NCI-H510A (cell line): ENCODE measurements at regions not wholly inside any gene's neighbourhood (a gene's known extent, or its start where the extent isn't known, plus 50 kb on each side); places are given as distances from the start of the nearest gene placed in this dataset.

Source experiments
- DNase-seq: peaks from one replicate; lab custom pipeline; 2025; lab: John Stamatoyannopoulos, UW

DNA sequence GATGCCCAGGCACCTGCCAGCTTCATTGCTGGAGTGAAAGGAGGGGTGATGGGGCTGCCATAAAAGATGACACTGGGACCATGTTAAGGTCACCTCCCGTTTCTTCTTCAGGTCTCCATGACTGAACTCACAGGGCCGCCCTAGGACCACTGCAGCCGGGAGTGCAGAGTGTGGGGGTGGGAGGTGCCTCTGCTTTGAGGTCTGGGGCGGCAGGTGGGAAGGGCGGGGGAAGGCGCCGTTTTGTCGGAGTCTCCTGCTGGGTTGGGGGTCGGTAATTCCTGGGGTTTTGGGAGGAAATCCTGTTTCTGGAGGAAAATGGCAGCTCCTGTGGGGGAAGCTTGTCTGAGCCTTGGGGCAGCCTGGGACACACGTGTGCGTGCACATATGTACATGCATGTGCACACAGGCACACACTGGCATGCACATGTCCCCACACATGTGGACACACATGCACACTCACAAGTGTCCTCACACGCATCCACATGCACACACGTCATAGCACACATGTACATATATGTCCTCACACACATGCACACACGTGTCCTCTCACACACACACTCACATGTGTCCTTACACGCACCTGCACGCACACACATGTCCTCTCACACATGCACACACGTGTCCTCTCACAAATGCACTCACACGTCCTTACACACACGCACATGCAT lies 990.9 kb downstream of the BRD1 start:
- no peak for DNase-seq

DNA sequence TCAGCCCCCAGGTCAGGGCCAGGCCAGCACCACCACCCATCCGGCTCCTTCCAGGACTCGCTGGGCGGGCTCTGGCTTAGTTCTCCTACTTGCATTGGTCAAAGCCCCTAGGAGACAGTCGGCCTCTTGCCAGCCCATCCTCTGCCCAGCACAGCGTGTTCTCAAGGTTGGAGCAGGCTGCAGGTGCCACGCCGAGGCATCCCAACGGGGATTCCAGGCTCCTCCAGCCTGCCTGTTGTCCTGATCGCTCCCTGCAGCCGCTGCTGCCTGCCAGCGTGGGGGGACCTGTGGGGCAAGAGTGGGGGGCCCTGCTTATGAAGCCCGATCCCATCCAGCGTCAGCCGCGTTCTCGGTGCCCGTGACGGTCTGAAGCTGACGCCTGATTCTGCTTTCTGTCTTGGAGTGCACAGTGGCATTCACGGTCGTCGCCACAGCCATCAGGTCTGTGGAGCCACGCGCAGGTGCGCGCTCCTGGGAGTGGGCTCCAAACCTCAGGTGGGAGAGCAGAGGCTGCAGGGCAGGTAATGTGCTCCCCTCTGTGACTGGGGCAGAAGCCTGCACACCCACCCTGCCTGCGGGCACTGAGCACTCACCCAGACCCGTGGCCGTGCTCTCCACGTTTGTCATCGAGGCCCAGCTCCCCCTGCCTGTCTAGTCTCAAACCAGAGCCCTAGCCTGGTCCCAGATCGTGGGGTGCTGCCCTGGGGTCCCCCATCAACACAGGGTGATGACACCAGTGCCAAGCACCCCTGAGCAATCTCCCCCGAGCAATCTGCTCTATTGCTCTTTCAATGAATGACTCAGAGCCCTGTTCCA lies 991.6 kb downstream of the BRD1 start:
- DNase-seq, result no peak

DNA sequence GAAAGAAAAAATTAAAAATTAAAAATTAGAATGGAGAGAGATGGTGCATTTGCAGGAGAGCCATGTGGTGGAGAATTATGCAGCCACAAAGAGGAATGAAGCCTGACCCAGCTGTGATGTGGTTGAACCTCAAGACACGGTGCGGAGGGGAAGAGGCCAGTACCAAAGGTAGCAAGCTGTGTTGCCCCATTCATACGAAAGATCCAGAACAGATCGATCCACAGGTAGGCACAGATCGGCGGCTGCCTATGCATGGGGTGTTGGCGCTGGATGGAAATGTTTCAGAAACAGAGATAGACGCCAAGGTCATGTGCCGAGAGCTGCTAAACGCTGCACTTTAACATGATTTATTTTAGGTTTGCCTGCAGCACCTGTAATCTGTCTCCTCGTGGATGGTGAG lies 992.3 kb downstream of the BRD1 start:
- no peak for DNase-seq

- DNase-seq, result no peak
Observed at GRCh38 chr22:48834404-48834803, 993.3 kb downstream of the BRD1 start.

DNA sequence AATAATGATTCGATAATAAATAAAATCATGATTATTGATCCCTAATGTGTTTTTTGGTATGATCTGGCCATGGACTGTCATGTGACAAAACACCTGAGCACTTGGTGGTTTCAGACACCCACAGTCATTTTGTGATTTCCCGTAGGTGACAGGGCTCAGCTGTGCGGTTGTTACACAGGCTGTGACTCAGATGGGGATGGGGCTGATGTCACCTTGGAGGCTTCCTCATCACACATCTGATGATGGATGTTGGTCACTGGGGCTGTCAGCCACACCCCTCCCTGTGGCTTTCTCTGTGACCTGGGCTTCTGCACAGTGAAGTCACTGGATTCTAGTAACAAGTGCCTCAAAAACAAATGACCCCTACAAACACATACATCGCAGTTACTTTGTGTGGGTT lies 995.1 kb downstream of the BRD1 start:
- no peak for DNase-seq

DNA sequence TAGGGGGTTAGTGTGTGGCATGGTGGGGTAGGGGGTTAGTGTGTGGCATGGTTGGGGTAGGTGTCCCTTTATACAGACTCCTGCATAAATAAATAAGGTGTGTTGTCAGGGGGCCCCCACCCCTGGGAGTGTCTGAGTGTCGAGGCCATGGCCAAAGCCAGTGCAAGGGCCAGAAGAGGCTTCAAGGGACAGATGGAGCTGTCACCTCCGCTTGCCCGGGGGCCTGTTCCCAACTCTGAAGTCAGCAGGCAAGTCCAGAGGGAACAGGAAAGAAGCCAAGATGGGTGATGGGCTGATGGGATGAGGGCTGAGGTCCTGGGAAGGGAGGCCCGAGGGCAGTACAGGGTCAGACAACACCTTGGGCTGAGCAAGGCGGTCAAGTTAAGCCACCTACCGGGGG lies 997.8 kb downstream of the BRD1 start:
- DNase-seq, result no peak

GRCh38 chr22:48828688-48829087 lies 999.0 kb downstream of the BRD1 start:
- no peak for DNase-seq

GRCh38 chr22:48827904-48828555 lies 999.6 kb downstream of the BRD1 start:
- DNase-seq, result no peak

DNA sequence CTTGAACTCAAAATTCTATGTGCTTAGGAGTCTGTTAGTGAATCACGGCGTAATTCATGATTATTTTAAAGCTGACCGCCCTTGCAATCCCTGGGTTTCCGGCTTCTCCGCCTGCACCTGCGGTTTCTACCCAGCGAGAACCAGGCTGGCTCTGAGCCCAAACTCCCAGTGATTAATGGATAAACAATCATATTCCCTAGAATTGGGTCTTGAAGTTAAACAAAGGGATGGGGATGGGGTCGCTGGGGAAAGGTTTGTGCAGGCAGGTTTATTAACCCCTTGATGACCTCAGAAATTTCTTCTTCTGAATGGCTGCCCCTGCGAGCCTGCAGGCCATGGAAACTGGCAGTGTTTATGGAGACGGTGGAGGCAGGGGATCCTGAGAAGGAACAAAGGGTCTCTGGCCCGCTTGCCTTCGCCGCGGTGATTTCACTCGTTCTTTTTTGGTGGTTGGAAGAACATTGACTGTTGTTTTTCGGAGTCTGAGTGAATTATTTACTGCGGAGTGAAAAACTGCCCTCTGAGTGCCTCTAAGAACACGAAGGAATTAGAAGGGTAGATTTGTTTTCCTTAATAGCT lies 1000.3 kb downstream of the BRD1 start:
- DNase-seq, result peak; percentile 18

- DNase-seq, result no peak
Observed at GRCh38 chr22:48826546-48826945, 1001.1 kb downstream of the BRD1 start.

DNA sequence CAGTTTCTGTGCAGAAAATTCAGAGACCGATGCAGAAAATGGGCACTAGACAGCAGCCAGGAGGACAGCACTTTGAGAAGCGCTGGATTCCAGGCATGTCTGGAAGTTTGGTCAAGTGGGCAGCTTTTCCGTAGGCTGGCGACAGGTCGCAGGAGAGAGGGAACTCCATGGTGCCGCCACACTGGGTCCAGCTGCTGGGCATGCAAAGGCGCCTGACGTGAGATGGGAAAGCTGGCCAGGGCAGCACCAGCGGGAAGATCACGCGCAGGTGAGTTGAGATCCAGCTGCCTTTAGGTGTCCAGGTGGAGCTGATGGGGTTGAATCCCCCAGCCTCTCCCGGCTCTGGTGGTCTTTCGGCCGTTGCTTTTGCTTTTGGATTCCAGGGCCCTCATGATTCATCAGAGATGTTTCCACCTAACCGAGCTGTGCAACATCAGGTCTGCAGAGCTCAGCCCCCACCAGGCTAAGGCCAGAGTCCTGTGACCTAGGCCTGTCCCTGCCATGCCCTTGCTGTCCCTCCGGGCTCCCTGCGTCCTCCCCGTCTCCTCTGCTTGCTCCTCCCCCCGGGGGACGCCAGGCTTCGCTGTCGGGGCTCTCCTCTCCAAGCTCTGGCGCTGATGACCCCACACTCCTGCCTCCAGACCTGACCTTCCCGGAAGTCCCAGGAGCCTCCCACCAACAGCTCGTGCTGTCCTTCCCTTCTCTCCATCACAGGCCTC lies 1001.7 kb downstream of the BRD1 start:
- DNase-seq, result no peak

GRCh38 chr22:48824712-48825651 lies 1002.7 kb downstream of the BRD1 start:
- no peak for DNase-seq

GRCh38 chr22:48823941-48824340 lies 1003.7 kb downstream of the BRD1 start:
- DNase-seq, result no peak

GRCh38 chr22:48822278-48823233 lies 1005.1 kb downstream of the BRD1 start:
- DNase-seq, result no peak

DNA sequence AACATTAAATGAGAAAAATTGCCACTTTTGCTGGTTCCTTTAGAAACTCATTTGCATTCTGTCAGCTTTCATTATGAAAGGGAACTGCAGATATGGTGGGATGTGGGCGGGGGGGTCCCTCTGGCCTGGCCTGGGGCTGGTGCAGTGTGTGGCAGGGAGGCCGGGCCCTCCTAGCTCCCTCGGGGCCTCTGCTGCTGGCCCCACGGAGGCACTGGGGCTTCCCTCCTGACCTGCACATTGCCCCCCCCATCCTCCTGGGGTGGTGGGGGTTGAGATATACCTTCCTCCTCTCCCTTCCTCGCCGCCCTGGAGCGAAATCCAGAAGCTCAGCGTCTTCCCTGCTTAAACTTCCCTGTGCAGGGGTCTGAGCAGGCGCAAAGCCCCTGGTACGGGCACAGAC lies 1005.9 kb downstream of the BRD1 start:
- DNase-seq, result no peak

DNA sequence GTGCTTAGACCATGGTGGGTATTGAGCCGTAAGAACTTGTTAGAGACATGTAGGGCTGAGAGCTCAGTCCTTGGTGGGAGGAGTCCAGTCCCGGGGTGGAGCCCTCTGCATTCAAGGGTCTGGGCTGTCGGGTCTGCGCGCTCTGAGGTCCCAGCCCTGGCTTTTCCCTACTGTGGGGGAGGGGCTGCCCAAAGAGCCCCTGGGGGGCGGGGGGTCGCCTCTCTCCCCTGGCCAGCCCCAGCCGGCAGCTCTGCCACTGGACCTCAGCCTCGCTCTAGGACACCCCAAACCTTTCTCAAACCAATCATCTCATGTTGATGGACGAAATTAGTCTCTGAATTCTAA lies 1006.4 kb downstream of the BRD1 start:
- DNase-seq, result no peak

DNA sequence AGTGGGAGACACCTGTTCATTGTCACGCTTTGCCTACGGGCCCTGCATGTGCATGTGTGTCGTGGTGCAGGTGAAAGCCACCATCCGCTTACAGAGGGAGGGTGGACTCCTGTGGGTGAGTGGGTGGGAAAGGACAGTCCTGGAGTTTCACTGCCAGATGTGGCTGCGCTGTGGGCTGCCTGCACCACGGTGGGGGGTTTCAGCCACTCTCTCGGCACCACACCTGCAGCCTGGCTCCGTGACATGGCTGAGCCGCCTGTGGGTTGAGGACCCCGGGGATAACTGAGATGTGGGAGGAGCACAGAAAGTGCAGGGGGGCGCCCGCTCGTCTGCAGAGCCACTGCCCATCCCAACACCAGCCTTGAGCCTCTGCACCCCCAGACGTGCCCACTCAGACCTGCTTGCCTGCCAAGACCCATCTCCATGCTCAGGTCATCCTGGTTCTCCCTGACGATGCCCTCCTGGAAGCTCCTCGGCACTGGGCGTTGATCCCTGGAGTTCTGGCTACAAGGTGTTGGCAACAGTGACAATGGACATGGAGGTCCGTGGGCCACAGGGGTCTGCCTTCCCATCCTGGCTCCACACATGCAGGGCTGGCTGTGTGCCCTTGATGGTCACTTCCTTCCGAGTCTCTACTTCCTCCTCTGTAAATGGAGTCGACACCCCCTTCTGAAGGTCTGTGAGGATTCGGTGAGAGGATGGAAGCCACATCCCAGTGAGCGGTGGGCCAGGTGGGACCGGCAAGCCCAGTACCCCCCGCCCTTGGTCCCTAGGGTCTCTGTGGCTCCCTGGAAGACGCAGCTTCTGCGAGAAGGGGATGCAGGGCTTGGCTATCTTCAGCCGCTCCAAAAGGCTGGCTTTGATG lies 1007.0 kb downstream of the BRD1 start:
- no peak for DNase-seq

DNA sequence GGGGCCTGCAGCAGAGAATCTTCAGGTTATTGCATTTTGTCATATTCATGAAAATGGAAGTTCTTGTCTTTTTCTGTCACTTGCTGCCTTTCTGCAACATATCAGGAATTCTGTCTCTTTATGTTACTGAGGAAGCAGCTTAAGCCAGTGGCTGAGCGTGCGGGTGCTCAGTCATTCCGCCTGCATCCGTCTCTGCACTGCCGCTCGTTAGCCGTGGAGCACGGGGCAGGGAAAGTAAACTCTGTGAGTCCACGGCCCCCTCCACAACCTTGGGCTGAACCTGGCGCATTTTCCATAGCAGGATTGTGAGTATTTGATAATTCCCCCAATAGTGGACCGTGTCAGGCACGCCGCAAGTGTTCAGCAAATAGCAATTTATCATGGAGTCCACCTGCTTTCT lies 1007.7 kb downstream of the BRD1 start:
- no peak for DNase-seq

GRCh38 chr22:48819232-48819631 lies 1008.4 kb downstream of the BRD1 start:
- no peak for DNase-seq
